ENCODE measurements at regions not wholly inside any gene's neighbourhood (a gene's known extent, or its start where the extent isn't known, plus 50 kb on each side); places are given as distances from the start of the nearest gene placed in this dataset.

- Histone ChIP-seq H3K27me3 (ENCODE audit: insufficient read depth, low read depth, low read length) (no peaks in the 10 kb centered on the region), H3K27ac (ENCODE audit: low read length) (no peak overlapping the region), H3K36me3 (ENCODE audit: insufficient read depth, low read length) (no peaks in the 10 kb centered on the region), H4K20me1 (ENCODE audit: insufficient read depth) (no peaks in the 10 kb centered on the region), H3K9ac (ENCODE audit: low read length) (no peak overlapping the region), H3F3A (ENCODE audit: insufficient read depth, low read length, poor library complexity, severe bottlenecking) (no peaks in the 10 kb centered on the region), H3K9me3 (ENCODE audit: low read length) (no peaks in the 10 kb centered on the region), H3K4me3 (ENCODE audit: low read length) (no peak overlapping the region), H3K4me2 (ENCODE audit: low read length) (no peak overlapping the region), H3K9me2 (ENCODE audit: insufficient read depth, low read length) (no peaks in the 10 kb centered on the region), H2AFZ (ENCODE audit: low read depth, low read length) (no peak overlapping the region), H3K79me2 (replicated peaks; ENCODE audit: insufficient read depth, low read length) (no peaks in the 10 kb centered on the region)
- no peak for TF ChIP-seq MXI1 (conservative IDR thresholded peaks at IDR 0.05; ENCODE audit: poor library complexity, severe bottlenecking)
- TF ChIP-seq SMC3 (conservative IDR thresholded peaks at IDR 0.05; ENCODE audit: poor library complexity): no peak
- no peak for TF ChIP-seq POLR2AphosphoS5 (IDR thresholded peaks at IDR 0.05)
Observed at GRCh38 chr12:42704340-42704739, 114.8 kb upstream of the PRICKLE1 start.

- Histone ChIP-seq H3K9me2 (ENCODE audit: insufficient read depth, low read length) (no peaks in the 10 kb centered on the region), H3K79me2 (replicated peaks; ENCODE audit: insufficient read depth, low read length) (no peaks in the 10 kb centered on the region), H3K9ac (ENCODE audit: low read length) (no peak overlapping the region), H3K4me2 (ENCODE audit: low read length) (no peak overlapping the region), H3K27ac (ENCODE audit: low read length) (no peak overlapping the region), H3K36me3 (ENCODE audit: insufficient read depth, low read length) (no peaks in the 10 kb centered on the region), H3F3A (ENCODE audit: insufficient read depth, low read length, poor library complexity, severe bottlenecking) (no peaks in the 10 kb centered on the region), H4K20me1 (ENCODE audit: insufficient read depth) (no peaks in the 10 kb centered on the region), H3K27me3 (ENCODE audit: insufficient read depth, low read depth, low read length) (no peaks in the 10 kb centered on the region), H3K4me3 (ENCODE audit: low read length) (no peak overlapping the region), H3K9me3 (ENCODE audit: low read length) (no peaks in the 10 kb centered on the region), H2AFZ (ENCODE audit: low read depth, low read length) (no peak overlapping the region)
- TF ChIP-seq TAF1 (IDR thresholded peaks at IDR 0.05; ENCODE audit: low read depth) (no peak), SMC3 (conservative IDR thresholded peaks at IDR 0.05; ENCODE audit: poor library complexity) (no peak), REST (IDR thresholded peaks at IDR 0.05; ENCODE audit: borderline replicate concordance) (no peak), MXI1 (conservative IDR thresholded peaks at IDR 0.05; ENCODE audit: poor library complexity, severe bottlenecking) (no peak), CTCF (IDR thresholded peaks at IDR 0.05; ENCODE audit: poor library complexity, severe bottlenecking) (no peak), RAD21 (conservative IDR thresholded peaks at IDR 0.05) (no peak), EP300 (conservative IDR thresholded peaks at IDR 0.05; ENCODE audit: poor library complexity, severe bottlenecking) (no peak)
Observed at GRCh38 chr12:42701084-42701483, 111.5 kb upstream of the PRICKLE1 start.

- H3K9ac ChIP-seq (ENCODE audit: low read length): no peak overlapping the region
- H3F3A ChIP-seq (ENCODE audit: insufficient read depth, low read length, poor library complexity, severe bottlenecking): no peaks in the 10 kb centered on the region
- no peak overlapping the region for H2AFZ ChIP-seq (ENCODE audit: low read depth, low read length)
- no peak overlapping the region for H3K4me2 ChIP-seq (ENCODE audit: low read length)
- no peaks in the 10 kb centered on the region for H3K79me2 ChIP-seq (replicated peaks; ENCODE audit: insufficient read depth, low read length)
- H3K27ac ChIP-seq (ENCODE audit: low read length): no peak overlapping the region
- H3K27me3 ChIP-seq (ENCODE audit: insufficient read depth, low read depth, low read length): no peaks in the 10 kb centered on the region
- no peaks in the 10 kb centered on the region for H3K36me3 ChIP-seq (ENCODE audit: insufficient read depth, low read length)
- TF ChIP-seq EP300 (conservative IDR thresholded peaks at IDR 0.05; ENCODE audit: poor library complexity, severe bottlenecking): no peak
- no peak for TF ChIP-seq RAD21 (conservative IDR thresholded peaks at IDR 0.05)
- no peak for TF ChIP-seq CTCF (IDR thresholded peaks at IDR 0.05; ENCODE audit: poor library complexity, severe bottlenecking)
- no peak for TF ChIP-seq SMC3 (conservative IDR thresholded peaks at IDR 0.05; ENCODE audit: poor library complexity)
- no peak for TF ChIP-seq TAF1 (IDR thresholded peaks at IDR 0.05; ENCODE audit: low read depth)
- H3K9me3 ChIP-seq (ENCODE audit: low read length): no peaks in the 10 kb centered on the region
- H4K20me1 ChIP-seq (ENCODE audit: insufficient read depth): no peaks in the 10 kb centered on the region
- H3K9me2 ChIP-seq (ENCODE audit: insufficient read depth, low read length): no peaks in the 10 kb centered on the region
- no peak overlapping the region for H3K4me3 ChIP-seq (ENCODE audit: low read length)
Observed at GRCh38 chr12:42698213-42698612, 108.7 kb upstream of the PRICKLE1 start.
